ENCODE measurements at regions not wholly inside any gene's neighbourhood (a gene's known extent, or its start where the extent isn't known, plus 50 kb on each side); places are given as distances from the start of the nearest gene placed in this dataset.
"Not testable (repeated sequence)": the region's sequence is repeated elsewhere in the genome, so short reads cannot be mapped to it uniquely, and the experiment has no call there.

DNA sequence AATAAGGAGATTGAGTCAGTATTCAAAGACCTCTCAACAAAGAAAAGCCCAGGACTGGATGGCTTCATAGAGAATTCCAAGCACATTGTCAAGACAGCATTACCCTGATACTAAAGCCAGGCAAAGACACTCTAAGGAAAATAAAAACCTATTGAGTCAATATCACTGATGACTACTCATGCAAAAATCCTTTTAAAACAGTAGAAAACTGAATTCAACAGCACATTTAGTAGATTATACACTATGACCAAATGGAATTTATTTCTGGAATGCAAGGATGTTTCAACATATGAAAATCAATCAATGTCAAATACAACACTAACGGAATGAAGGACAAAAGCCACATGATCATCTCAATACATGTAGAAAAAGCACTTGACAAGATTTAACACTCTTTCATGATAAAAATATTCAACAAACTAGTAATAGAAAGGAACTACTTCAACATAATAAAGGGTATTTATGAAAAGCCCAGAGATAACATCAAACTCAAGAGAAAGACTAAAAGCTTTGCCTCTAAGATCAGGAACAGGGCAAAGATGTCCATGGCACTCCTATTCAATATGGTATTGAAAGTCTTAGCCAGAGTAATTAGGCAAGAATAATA, 633.3 kb downstream of the ANKRD50 start:
- no peak for DNase-seq (ENCODE audit: low read depth)

GRCh38 chr4:124083711-124084110, 628.8 kb downstream of the ANKRD50 start:
- no peak for DNase-seq (ENCODE audit: low read depth)

DNA sequence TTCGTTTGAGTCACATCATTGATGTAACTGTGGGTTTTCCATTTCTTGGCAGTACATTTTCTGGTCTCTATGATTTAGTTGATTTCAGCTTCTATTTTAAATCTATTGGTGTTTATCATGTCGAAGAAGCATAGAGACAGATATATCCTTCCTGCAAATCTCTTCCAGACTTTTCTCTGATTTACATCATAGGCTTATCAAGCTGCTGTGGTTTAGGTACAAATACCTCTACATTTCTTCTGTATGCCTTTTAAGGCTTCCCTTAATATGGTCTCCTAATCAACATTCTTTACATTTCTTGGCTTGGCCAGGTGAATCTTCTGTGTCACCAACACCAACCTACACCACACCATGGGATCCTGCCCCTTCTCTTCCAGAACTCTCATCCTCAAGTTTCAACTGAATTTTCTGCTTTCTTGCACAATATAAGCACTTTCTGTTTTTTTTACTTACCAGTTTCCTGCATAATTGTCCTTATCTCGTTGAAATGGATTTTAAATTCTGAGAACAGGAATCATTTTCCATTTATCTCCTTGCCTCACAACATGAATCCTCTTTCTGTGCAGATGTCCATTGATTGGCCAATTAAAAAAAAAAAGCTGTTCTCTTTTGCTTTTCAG, 626.9 kb downstream of the ANKRD50 start:
- no peak for DNase-seq (ENCODE audit: low read depth)

GRCh38 chr4:124090021-124090420, 622.5 kb downstream of the ANKRD50 start:
- no peak for DNase-seq (ENCODE audit: low read depth)

GRCh38 chr4:124092101-124092500, 620.4 kb downstream of the ANKRD50 start:
- no peak for DNase-seq (ENCODE audit: low read depth)

GRCh38 chr4:124092541-124092984, 620.0 kb downstream of the ANKRD50 start:
- no peak for DNase-seq (ENCODE audit: low read depth)

GRCh38 chr4:124095621-124096020, 616.9 kb downstream of the ANKRD50 start:
- DNase-seq (ENCODE audit: low read depth): no peak

DNA sequence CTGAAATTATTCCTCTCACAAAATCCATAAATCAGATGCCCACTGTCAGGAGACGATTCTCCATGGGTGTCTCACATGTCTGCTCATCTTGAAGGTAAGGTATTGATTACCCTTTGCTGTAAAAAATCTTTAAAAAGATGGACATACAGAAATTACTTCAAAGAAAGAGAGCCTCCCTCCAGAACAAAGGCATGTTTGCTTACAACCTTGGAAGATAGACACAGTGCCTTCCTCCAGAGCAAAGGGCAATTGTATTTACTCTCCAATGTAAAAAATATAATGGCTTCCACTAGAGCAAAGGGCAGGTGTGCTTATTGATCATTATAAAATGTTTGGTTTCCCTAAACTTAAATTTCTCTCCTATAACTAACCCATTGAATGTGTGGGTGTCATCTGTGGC, 616.2 kb downstream of the ANKRD50 start:
- DNase-seq (ENCODE audit: low read depth): no peak

GRCh38 chr4:124097447-124097846, 615.1 kb downstream of the ANKRD50 start:
- DNase-seq (ENCODE audit: low read depth): no peak

- DNase-seq (ENCODE audit: low read depth): no peak
Observed at GRCh38 chr4:124104101-124104500, 608.4 kb downstream of the ANKRD50 start.

DNA sequence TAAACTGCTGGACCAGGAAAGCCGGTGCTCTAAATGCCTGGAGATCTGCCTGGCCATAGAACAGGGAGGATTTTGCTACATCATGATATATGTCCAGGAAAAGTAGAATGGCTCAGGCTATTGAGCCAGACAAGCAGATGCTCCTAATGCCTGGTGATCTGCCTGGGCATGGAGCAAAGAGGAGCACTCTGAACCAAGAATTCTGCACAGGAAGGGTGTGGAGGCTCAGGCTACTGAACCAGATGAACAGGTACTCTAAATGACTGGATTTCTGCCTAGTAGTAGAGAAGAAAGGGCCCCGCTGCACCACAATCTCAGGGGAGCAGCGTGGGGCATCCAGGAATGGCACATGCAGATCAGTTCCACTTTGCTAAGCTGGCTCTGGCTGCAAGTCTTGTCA, 607.9 kb downstream of the ANKRD50 start:
- DNase-seq (ENCODE audit: low read depth): no peak

- DNase-seq (ENCODE audit: low read depth): peak; percentile 54
Observed at GRCh38 chr4:124105212-124105611, 607.3 kb downstream of the ANKRD50 start.

DNA sequence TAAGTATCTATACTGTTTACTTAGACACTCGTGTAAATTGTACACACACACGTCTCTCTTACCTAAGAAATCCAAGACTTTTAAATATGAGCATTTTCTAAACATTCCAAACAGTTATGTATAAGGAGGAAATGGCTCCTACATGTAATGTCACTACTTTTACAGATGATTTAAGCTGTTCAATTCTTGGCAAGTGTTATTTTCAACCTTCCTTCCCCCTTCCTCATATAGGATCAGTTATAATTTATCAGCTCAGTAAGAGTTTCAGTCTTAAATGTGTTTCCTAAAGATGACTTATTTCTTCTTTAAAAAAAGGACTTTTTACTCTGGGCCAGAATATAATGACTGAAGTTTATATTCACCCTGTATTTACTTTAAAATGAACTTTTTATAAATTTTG, 601.1 kb downstream of the ANKRD50 start:
- DNase-seq (ENCODE audit: low read depth): no peak

DNA sequence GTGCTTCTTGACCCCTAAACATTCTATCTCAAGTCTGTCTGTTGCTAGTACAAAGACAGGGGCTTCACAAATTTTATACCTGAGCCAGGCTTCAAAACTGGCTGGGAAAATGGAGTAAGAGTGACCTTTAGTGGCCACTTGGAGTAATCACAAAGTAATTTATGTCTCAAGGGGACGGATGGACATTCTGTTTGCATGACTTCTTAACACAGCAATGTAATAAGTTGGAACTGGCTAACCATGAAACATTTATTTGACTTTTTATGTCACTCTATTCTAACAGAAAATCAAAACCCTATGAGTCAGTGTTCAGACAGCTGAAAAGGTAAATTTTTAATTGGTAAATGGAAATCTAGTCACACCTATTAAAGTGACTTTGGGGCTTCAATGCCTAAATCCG, 600.6 kb downstream of the ANKRD50 start:
- DNase-seq (ENCODE audit: low read depth): peak; percentile 42

- DNase-seq (ENCODE audit: low read depth): no peak
Observed at GRCh38 chr4:124118061-124118460, 594.5 kb downstream of the ANKRD50 start.

DNA sequence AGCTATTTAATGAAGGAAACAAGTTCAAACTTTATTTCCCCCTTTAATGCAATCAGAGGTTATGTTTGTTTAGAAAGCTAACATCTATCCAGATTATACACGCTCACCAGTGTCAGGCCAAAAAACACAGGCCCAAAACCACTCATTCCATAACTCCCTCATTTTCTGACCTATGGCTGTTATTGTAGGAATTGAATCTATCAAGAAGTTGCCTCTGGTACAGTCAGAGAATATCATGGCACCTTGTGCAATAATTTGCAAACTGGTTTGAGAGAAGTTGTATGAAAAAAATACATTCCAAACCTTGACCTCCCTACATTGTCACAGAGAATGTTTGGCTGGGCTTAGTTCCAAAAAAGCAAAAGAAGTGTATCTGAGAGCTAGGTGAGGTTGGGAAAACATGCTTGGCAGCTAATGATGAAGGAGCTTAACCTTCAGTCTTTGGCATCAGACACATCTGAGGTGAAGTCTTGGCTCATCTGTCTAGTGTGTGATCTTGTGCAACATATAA, 591.0 kb downstream of the ANKRD50 start:
- peak; percentile 23 for DNase-seq (ENCODE audit: low read depth)

GRCh38 chr4:124123181-124123580, 589.4 kb downstream of the ANKRD50 start:
- no peak for DNase-seq (ENCODE audit: low read depth)

DNA sequence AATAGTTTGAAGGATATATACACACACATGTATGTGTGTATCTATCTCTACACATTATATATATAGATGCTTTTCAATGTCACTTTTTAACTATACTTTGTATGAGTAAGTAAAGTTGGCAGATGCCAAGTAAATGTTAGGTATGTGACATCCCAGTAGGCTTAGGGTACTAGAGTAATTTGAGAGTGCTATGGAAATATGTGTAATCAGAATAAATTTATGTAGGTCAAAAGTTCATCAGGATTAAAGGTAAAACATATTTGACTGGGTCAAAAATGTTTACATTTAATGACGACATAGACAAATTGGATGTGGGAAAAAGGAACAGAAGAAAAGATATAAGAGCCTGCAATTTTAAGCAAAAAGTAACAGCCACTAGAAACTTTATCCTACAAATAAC, 588.8 kb downstream of the ANKRD50 start:
- DNase-seq (ENCODE audit: low read depth): no peak

GRCh38 chr4:124131324-124131723, 581.2 kb downstream of the ANKRD50 start:
- not testable (repeated sequence) for DNase-seq (ENCODE audit: low read depth)

DNA sequence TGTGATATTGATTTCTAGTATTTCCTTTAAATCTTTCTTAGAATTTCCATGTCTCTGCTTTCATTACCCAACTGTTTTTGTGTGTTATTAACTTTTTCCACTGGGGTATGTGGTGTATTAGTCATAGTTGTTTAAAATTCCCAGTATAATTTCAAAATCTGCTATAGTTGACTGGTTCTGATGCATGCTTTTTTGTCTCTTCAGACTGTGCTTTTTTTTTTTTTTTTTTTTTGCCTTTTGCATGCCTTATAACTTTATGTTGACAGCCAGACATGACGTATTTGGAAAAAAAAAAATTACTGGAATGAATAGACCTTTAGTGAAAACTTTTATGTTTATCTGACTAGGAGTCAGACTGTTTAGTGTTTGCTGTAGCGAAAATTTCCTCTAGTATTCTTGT, 580.4 kb downstream of the ANKRD50 start:
- no peak for DNase-seq (ENCODE audit: low read depth)

DNA sequence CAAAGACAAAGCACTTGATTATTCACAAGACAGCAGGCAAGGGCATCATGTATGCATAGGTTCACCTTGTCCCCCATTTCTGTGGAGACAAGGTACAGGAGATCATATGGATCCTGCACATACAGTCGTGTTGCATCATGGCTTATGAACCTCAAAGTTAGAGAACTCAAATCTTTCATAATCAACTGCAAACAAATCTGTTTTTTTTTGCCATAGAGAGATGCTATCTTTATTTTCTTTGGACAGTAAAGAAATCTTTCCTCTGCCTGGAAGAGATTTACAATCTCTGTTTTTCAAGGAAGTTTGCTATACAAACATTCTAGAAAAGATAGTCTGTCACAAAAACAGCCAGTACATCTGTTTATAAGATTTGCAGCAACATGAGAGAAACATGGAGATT, 578.8 kb downstream of the ANKRD50 start:
- DNase-seq (ENCODE audit: low read depth): no peak

- DNase-seq (ENCODE audit: low read depth): peak; percentile 43
Observed at GRCh38 chr4:124135409-124135813, 577.1 kb downstream of the ANKRD50 start.

DNA sequence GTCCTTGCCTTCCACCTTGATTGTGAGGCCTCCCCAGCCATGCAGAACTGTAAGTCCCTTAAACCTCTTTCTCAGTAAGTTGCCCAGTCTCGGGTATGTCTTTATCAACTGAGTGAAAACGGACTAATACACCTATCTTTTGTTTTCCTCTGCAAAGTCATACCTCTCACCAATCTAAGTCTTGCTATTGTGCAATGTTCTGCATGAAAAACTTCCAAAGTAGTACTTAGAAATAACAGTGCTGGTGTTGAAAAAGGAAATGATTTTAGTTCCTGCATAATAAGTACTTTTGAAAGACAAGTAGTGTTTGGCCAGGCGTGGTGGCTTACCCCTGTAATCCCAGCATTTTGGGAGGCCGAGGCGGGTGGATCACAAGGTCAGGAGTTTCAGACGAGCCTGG, 573.5 kb downstream of the ANKRD50 start:
- no peak for DNase-seq (ENCODE audit: low read depth)
